ENCODE measurements at regions not wholly inside any gene's neighbourhood (a gene's known extent, or its start where the extent isn't known, plus 50 kb on each side); places are given as distances from the start of the nearest gene placed in this dataset.
"Not testable (repeated sequence)": the region's sequence is repeated elsewhere in the genome, so short reads cannot be mapped to it uniquely, and the experiment has no call there.

DNA sequence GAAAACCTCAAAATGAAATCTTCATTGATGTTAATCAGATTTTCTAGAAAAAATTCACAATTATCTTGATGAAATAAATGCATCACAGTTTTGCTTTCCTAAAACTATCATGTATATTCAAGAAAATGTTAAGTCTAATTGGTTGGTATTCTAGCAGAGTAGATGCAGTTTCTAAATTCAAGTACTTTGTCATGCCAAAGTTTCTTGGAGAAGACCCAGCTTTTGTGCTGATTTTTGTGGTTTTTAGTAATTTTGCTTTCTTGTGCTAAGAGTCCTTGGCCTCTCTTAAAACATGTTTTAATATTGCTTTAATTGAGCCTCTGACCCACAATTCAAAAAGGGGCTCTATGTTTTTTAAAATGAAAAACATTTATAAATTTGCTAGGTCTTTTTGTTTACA, 924.8 kb upstream of the PTPRD start:
- DNase-seq (no peak), ATAC-seq (no peak)

DNA sequence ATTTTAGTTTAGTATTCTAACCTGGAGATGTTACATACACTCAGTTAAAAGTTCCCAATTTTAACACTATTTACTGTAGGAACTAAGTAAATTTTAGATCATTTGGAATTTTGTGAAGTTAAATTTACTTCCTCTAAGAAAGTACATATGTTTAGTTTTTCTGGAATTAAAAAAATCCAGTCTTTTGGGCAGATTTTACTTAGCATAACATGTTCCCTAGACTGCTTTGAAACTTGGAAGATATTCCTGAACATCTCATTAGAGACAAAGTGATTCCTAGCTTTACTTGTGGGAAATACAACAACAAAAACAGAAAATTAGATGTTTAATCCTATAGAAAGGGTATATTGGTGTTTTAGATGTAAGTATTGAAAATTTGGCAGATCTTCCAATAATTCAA, 930.0 kb upstream of the PTPRD start:
- ATAC-seq = no peak

DNA sequence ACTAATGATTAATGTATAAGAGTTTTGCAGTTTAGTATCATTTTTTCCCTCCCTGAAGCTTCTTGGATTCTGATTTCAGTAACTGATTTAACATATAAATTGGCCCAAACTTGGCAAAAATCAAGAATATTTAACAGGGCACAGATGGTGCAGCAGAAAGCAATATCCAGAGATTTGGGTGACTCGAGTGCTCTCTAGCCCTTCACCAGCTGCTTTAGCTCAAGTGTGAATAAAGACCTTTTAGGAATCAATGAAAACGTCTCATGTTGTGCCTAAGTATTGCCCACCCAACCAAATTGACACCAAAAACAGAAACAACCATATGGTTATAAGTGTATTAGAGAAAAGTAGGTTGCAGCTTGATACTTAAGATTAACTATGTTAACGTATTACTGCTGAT, 933.4 kb upstream of the PTPRD start:
- DNase-seq (no peak), ATAC-seq (no peak)

More for the DNA sequence above, 930.0 kb upstream of the PTPRD start:
- no peak for DNase-seq

DNA sequence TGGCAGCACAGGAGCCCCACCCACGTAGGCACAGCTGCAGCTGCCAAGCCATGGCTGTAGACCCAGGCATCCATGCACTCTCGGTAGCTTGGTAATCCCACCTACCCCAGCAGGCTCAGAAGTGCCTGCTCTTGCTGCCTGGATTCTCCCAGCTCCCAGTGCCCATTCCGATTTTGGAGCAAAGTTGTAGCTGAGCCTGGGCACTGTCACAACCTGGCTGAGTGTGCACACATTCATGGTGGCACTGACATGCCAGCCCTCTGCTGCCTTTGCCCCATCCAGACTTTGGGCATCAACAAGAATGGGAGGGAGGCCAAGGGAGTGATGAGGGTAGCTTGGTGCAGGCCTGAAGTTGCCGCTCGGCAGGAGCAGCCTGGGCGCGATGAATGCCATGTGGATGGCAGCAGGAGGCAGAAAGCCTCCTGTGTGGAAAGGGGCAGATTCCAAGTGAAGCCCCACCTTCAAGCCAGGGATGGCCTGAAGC, 936.6 kb upstream of the PTPRD start:
- DNase-seq (no peak), ATAC-seq (no peak)

DNA sequence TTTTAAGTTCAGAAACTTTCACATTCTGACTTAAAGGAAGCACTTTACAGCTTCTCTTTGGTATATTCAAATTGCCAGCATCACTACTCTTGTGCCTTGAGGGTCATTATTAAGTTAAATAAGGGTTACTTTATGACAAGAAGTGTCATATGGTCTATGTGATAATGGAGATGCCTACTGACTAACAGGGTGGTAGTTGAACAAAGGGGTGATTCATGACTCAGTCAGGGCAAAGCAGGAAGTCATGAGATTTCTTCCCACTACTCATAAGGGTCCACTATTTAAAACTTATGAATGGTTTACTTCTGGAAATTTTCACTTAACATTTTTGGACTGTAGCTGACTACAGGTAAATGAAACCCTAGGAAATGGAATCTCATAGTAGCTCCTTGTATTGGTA, 938.3 kb upstream of the PTPRD start:
- ATAC-seq = no peak
- no peak for DNase-seq

DNA sequence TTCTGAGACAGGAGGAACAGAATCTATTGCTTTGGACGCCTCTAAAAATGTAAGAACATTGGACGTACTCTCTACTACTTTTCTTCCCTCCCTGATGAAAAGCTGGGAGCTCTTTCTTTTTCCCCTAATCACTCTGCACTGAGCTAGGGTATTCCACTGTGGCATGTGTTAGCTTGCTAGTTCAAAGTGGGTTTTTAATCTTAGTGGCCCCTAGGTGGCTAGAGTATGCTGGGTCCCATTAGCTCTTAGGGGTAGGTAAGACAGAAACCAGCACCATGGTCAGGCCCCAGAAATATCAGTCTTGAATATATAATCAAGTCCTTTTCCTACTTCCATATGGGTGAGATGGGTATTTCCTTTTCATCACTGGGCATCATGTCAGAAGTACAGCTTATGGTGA, 945.2 kb upstream of the PTPRD start:
- no peak for ATAC-seq

DNA sequence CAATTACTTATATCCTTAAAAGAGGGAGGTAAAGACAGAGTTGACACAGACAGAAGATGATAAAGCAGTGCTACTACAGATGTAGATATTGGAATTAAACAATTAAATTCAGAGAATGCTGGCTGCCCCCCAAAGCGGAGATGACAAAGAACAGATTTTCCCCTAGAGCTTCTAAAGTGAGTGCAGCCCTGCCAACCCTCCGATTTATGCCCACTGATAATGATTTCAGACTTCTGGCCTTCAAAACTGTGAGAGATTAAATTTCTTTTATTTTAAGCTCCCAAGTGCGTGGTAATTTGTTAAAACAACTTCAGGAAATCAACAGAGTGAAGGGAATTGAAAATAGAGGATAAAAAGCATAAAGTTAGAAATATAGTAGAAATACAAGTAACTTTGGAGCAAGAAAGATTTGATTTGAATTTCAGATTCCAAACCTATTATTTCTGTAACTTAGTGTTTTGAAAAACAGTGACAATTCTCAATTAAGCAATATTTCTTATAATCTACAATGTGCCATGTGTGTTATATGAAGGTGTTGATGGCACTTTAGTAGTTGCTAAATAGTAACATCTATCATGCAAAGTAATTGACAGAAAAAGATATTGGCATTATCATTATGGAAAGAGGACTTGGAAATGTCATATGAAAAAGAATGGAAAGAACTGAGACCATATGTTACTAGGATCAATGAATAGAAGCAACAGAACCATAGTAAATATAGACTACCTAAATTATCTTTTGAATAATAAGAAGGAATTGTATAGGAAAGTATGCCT, 946.4 kb upstream of the PTPRD start:
- ATAC-seq (no peak), DNase-seq (no peak)

More for the DNA sequence above, 945.2 kb upstream of the PTPRD start:
- DNase-seq = no peak

DNA sequence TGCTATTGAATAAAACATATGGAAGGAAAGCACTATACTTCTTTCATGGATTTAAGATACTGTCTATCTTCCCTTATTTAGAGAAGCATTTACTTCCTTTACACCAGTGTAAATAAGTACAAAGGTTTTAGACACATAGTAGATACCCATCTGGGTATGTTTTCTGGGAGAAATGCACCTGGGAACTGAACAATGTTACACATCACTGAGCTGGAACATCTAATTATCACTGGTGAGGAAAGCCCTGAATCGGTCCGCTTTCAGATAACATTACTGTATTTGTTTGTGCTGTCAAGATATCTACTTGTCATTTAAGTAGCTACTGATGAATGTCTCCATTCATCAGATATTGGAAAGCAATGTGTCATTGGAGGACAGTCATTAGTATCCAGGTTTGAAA, 964.7 kb upstream of the PTPRD start:
- no peak for DNase-seq
- no peak for ATAC-seq

DNA sequence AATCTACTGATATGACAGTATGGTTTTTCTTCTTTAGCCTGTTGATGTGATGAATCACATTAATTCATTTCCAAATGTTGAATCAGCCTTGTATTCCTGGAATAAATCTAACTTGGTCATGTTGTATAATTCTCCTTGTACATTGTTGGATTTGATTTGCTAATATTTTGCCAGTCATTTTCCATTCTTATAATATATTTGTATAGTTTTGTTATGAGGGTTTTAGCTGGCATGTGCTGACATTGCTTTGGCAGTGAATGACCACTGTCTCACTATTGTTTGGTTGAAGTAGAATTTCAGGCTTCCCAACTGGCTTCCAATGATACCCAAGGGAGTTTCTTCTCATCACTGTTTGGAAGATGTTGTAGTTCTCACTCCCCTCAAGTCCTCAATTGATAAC, 983.0 kb upstream of the PTPRD start:
- no peak for DNase-seq
- ATAC-seq = no peak

DNA sequence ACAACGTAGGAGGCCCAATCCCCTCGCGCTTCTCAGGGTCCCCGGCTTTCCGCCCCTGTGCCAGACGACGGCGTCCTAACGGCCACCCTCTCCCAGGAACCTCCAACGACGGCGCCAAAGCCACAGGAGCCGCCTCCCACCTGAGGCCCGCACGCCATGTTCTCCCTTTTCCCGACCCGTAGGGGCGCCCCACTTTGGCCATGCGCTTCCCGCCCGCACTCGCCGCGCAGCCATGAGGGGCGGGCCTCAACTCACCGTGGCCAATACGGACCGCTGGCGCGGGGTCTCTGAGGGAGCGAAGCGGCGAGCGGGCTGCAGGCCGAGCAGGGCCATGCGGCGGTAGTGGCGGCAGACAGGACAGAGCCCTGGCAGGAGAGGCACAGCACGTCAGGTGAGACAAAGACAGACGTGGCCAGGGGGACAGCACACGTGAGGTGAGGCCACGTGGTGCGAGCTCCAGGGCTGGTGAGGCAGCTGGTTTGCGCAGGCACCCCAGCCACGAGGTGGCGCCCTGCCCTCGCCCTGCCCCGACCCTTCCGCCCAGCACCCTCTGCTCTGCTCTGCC, 1005.5 kb upstream of the PTPRD start:
- ATAC-seq (no peak), DNase-seq (no peak)

DNA sequence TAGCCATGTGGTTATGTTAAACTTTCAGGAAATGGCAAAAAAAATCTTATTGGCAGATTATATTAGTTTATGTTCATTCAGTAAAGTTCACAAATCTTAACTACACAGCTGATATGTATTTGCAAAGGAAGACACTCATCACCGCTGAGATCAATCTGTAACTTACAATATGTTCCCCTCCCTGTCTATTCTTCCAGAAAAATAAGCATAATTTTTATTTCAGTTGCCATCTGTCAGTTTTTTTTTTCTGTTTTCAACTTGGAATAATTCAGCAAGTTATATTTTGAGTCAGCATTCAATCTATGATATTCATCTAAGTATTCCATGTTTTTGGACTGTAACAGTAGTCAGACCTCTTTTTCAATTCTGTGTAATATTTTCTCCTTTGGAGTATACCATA, 1019.9 kb upstream of the PTPRD start:
- ATAC-seq (no peak), DNase-seq (no peak)

DNA sequence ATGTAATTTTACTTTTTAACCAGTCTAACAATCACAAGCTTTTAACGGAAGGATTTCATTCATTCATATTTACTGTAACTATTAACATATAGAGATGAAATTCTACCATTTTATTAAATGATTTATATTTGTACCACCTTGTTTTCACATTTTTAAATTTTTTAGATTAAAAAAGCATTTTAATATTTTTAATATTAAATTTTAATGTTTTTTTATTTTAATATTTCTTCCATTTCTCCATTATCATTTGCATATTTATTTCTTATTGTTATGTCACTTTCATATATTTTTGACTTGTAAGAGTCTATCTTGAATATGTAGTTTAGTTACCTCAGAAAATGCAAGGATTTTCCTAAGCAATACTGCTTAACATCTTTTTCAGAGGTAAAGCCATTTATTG, 1034.0 kb upstream of the PTPRD start:
- ATAC-seq = no peak
- DNase-seq = no peak

DNA sequence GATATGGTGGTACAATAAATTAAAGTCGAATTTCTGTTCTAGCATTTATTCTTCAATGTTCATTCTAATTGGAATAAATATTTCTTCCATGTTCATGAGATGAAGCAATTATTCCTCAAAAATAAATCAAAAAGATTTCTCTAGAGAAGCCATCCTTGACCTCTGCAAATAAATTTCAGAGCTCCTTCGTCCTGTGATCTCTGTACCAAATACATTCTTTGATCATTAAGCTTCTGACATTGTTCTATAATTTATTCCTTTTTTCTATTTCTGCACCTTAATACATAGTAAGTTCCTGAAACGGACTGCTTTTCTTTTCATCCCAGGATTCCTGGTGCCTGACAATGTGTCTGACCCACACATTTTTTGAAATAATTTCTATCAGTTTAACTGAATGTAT, 1039.3 kb upstream of the TYRP1 start:
- DNase-seq (no peak), ATAC-seq (no peak)

DNA sequence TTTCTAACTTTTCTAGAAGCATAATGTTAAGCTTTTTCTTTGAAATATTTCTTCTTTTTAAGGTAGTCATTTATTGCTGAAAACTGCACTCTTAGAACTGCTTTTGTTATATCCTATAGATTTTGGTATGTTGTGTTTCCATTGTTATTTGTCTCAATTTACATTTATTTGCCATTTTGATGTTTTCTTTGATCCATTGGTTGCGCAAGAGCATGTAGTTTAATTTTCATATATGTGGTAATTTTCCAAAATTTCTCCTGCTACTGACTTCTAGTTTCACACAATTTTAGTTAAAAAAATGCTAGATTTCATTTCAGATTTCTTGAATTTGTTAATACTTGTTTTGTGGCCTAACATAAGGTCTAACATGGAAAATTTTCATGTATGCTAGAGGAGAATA, 1029.3 kb upstream of the TYRP1 start:
- no peak for ATAC-seq
- no peak for DNase-seq

DNA sequence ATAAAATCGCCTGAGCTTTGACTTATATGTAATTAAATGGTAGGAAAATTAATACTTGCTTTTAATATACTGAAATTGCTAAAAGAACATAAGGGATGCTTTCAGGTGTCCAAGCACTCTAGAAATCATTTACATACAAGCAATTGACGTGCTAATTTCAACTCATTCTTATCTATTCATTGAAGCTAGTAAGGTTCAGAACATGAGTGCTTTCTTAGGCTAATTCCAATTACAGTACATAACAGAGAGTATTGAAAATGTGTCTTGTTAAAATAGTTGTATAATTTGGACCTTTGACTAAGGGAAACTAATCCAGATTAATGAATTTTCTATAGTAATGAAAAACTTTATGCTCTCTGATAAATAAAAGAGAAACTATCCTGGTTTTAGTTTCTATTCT, 1016.4 kb upstream of the TYRP1 start:
- DNase-seq (no peak), ATAC-seq (no peak)

DNA sequence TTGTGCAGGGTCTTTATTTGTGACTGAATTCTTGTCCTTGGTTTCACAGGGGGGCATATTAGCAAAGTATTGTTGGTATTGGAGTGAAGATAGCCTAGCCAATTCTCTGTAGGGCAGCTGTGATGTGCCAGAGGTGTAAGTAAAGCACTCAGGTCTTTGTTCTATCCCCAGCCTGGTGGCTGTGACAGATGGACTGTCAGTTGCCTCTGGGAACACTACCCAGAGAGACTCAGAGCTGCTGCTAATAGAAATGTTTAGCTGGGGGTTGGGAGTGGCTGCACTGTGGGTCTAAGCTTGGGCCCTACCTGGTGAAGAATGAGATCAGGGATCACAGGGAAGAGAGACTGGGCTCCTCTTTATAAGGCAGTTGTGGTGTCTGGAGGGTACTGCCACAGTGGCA, 1006.5 kb upstream of the TYRP1 start:
- no peak for ATAC-seq
- no peak for DNase-seq

DNA sequence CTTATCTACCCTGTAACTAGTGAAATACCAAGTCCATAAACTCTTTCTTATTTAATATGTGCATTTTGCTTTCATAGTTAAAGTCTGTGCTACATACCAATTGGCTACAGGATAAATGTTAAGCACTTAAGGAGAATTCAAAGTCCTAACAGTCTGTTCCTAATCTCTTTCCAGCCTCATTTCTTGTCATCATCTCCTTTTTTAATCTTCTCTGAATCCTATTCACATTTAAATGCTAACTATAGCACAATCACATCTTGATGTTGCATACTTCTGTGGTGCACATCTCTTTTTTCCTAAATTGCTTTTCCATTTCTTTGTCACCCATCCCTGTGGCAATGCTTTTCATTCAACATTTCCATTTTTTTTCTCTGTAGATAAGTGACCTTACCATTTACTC, 996.1 kb upstream of the TYRP1 start:
- DNase-seq = no peak
- ATAC-seq = no peak

DNA sequence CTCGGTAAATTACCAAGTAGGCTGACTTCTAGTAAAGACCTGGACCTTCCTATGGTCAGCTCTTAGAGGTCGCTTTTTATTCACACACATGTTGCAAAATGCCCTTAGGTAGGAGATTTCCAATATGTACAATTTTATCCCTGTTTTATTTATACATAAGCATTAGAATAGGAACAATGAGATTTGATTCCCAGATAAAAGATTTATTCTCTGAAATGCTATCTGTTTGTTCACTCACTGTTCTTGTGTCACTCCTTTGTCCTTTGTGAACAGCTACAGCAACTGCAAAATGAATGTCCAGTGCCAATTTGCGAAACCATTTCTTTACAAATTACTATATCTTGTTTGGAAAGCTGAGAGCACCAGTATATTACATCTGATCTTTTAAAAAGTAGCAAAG, 991.5 kb upstream of the TYRP1 start:
- no peak for ATAC-seq
- no peak for DNase-seq

DNA sequence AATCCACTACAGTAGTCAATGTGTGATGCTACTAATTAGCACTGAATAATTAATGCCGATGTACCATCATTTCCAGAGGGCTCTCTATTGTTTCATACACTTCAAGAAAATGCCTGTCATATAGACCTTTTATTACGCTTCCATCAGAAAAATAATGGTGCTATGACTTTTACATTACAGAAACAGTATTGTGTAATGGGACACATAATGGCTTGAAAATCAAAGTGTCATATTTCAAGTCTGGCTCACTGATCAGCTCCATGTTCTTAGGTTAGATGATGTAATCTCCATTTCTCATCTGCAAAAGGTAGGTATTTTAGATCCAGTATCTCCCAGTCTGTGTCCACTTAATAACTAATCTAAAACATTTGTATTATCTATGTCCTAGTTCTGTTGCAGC, 990.6 kb upstream of the TYRP1 start:
- DNase-seq = no peak
- ATAC-seq = no peak

DNA sequence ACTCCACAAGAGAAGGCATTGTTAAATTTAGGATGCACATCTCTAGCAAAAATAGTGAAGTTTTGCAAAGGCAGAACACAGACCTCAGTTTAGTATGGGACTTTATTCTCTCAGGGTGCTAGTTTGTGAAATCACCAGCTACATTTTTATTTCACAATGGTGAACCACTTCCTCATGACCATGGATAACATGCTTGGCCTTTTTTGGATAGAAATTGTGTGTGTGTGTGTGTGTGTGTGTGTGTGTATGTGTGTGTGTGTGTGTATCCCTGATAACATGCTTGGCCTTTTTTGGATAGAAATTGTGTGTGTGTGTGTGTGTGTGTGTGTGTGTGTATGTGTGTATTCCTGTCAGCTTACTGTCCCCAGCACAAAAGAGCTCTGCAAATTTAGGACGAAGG, 989.0 kb upstream of the TYRP1 start:
- not testable (repeated sequence) for ATAC-seq, DNase-seq

DNA sequence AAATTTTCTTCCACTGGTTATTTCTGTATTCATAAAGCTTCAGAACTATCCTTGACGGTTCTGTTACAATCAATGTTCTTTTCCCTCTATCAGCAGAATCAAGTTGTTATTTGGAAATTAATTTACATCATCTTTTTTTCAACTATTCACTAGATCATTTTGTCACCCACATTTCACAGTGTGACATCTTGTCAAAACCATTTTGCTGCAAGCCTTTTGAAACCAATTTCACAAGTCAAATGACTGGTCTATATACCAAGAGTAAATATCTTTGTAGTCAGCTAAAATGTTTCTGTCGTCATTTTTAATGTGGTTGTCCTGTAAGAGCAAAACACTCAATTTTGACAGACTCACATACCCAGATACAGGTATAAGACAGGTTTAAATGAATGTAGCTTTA, 984.3 kb upstream of the TYRP1 start:
- DNase-seq = no peak
- no peak for ATAC-seq

DNA sequence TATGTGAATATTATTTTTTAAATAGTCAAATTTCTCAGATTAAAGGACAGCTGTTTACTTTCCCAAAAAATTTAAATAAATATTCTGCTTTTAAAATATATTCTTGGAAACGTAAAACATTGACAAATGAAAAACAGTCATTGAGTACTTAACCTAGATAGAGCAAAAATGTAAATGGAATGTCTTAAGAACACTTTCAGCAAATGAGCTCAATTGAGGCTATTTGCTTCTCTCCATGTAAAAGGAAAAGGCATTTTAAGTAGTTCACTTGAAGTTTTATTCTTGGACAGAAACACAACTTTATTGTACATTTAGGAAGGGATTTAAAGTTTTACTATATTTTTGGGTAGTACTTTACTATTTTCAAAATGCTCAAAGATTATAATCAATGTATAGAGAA, 983.6 kb upstream of the TYRP1 start:
- no peak for DNase-seq
- ATAC-seq = no peak

DNA sequence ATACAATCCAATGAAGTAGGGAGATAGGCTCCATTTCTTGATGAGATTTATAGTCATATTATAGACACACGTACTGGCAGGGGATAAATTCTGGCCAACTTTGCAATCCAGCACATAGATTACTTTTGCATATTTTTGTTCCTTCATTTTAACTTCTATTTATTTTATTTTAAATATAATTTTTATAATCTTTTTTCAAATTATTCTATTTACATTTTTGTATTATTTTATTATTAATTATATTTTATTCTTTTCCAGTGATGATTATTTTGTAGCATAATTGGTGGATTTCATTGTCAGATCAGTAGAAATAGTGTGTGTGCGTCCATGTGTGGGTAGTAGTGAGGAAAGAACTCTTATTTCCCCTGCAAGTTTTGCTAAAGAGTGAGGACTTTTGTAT, 980.1 kb upstream of the TYRP1 start:
- DNase-seq (no peak), ATAC-seq (no peak)

DNA sequence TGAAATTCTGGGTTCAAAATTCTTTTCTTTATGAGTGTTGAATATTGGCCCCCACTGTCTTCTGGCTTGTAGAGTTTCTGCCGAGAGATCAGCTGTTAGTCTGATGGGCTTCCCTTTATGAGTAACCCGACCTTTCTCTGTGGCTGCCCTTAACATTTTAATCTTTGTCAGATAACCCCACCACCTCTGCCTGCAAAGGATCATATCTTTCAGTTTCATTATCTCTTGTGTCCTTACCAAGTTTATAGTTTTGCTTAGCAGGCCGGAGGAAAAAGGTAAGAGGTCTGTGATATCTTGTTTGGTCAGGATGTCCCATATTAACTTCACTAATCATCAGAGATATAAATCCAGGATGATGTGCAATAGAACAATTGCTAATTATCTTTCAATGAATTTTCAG, 970.2 kb upstream of the TYRP1 start:
- no peak for ATAC-seq
- DNase-seq = no peak
